Activated naive CD8-positive, alpha-beta T cell treated with anti-CD3 and anti-CD28 coated beads for 36 hours (primary cell): ENCODE measurements at regions not wholly inside any gene's neighbourhood (a gene's known extent, or its start where the extent isn't known, plus 50 kb on each side); places are given as distances from the start of the nearest gene placed in this dataset.

ENCODE experiments used
- DNase-seq: peaks from one replicate; pipeline ENCODE4 v3.0.0; 2021
- H3K27ac Mint-ChIP-seq: one replicate; pipeline ENCODE4 v1.8.0; 2022; ENCODE audit warnings: mild to moderate bottlenecking, moderate library complexity, mixed read lengths
- H3K27me3 Mint-ChIP-seq: one replicate; pipeline ENCODE4 v1.8.0; 2022; ENCODE audit warnings: mild to moderate bottlenecking, mixed read lengths
- H3K36me3 Mint-ChIP-seq: one replicate; pipeline ENCODE4 v1.8.0; 2021; ENCODE audit warnings: mild to moderate bottlenecking, mixed read lengths
- H3K4me1 Mint-ChIP-seq: one replicate; pipeline ENCODE4 v1.8.0; 2021; ENCODE audit warnings: mixed read lengths
- H3K4me3 Mint-ChIP-seq: one replicate; pipeline ENCODE4 v1.8.0; 2022; ENCODE audit warnings: mild to moderate bottlenecking, moderate library complexity, mixed read lengths
- H3K9me3 Mint-ChIP-seq: one replicate; pipeline ENCODE4 v1.8.0; 2022; ENCODE audit warnings: mixed read lengths

GRCh38 chr16:62157544-62157943, 121.3 kb upstream of the CDH8 start:
- H3K4me1 Mint-ChIP-seq: no peaks in the 10 kb centered on the region
- no peaks in the 10 kb centered on the region for H3K27me3 Mint-ChIP-seq
- H3K4me3 Mint-ChIP-seq: no peak overlapping the region

DNA sequence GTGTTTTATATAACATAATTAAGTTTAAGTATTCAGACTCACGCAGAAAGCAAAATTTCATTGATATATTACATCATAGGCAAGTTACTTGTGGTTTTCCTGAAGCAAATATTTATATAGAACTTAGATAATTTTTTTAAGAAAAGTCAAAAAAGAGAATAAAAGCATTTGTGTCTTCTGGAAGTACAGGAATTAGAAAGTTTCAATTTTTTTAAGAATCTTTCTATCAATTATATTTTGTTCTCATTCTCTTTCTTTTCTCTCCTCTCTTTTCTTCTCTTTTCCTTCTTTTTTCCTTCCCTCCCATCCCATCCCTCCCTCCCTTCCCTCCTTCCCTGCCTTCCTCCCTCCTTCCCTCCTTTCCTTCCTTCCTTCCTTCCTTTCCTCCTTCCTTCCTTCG, 120.7 kb upstream of the CDH8 start:
- no peak for DNase-seq
- Mint-ChIP-seq H3K27ac (no peak overlapping the region), H3K36me3 (no peaks in the 10 kb centered on the region), H3K9me3 (peaks cover 4% of the 10 kb centered on the region), H3K4me3 (no peak overlapping the region), H3K4me1 (no peaks in the 10 kb centered on the region), H3K27me3 (no peaks in the 10 kb centered on the region)

More at GRCh38 chr16:62157544-62157943, 121.3 kb upstream of the CDH8 start:
- no peaks in the 10 kb centered on the region for H3K36me3 Mint-ChIP-seq
- H3K9me3 Mint-ChIP-seq: peaks cover 6% of the 10 kb centered on the region
- H3K27ac Mint-ChIP-seq: no peak overlapping the region
- DNase-seq: no peak

GRCh38 chr16:62149631-62150030, 113.4 kb upstream of the CDH8 start:
- H3K36me3 Mint-ChIP-seq: no peaks in the 10 kb centered on the region
- H3K4me1 Mint-ChIP-seq: no peaks in the 10 kb centered on the region
- no peak overlapping the region for H3K27ac Mint-ChIP-seq
- no peak overlapping the region for H3K4me3 Mint-ChIP-seq
- H3K27me3 Mint-ChIP-seq: no peaks in the 10 kb centered on the region
- peaks cover 11% of the 10 kb centered on the region for H3K9me3 Mint-ChIP-seq
- no peak for DNase-seq

- Mint-ChIP-seq H3K4me3 (no peak overlapping the region), H3K4me1 (no peaks in the 10 kb centered on the region), H3K9me3 (peaks cover 13% of the 10 kb centered on the region), H3K36me3 (no peaks in the 10 kb centered on the region), H3K27me3 (no peaks in the 10 kb centered on the region), H3K27ac (no peak overlapping the region)
- no peak for DNase-seq
These were observed 101.8 kb upstream of the CDH8 start for GRCh38 chr16:62137996-62138395.

- no peaks in the 10 kb centered on the region for H3K27me3 Mint-ChIP-seq
- H3K36me3 Mint-ChIP-seq: no peaks in the 10 kb centered on the region
- no peak overlapping the region for H3K27ac Mint-ChIP-seq
- no peak overlapping the region for H3K4me3 Mint-ChIP-seq
- DNase-seq: no peak
- no peaks in the 10 kb centered on the region for H3K4me1 Mint-ChIP-seq
- H3K9me3 Mint-ChIP-seq: peaks cover 17% of the 10 kb centered on the region
These were observed 99.7 kb upstream of the CDH8 start for GRCh38 chr16:62135911-62136310.

- no peak overlapping the region for H3K27ac Mint-ChIP-seq
- no peak overlapping the region for H3K4me3 Mint-ChIP-seq
- peaks cover 17% of the 10 kb centered on the region for H3K9me3 Mint-ChIP-seq
- H3K36me3 Mint-ChIP-seq: no peaks in the 10 kb centered on the region
- DNase-seq: no peak
- no peaks in the 10 kb centered on the region for H3K27me3 Mint-ChIP-seq
- H3K4me1 Mint-ChIP-seq: no peaks in the 10 kb centered on the region
These were observed 99.2 kb upstream of the CDH8 start for GRCh38 chr16:62135446-62135845.

DNA sequence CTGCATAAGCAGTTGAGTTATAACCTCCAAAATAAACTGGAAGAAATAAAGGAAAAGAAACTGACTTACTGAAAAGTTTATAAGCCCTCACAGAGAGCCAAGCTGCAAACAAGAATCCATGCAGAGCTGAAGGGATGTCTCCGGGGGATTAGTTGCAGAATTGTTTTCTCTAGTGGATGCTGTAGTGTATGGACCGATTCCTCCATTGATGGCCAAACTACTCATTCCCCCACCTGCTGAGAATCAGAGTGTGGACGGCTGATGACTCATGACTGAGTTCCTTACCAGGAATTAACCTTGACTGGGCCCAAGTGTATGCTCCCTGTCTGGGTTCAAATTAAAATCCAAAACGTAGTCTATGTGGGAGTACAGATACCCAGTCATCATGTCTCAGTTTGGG, 93.9 kb upstream of the CDH8 start:
- Mint-ChIP-seq H3K36me3 (no peaks in the 10 kb centered on the region), H3K9me3 (peaks cover 13% of the 10 kb centered on the region), H3K27ac (no peak overlapping the region), H3K27me3 (no peaks in the 10 kb centered on the region), H3K4me1 (no peaks in the 10 kb centered on the region), H3K4me3 (no peak overlapping the region)
- DNase-seq: no peak

DNA sequence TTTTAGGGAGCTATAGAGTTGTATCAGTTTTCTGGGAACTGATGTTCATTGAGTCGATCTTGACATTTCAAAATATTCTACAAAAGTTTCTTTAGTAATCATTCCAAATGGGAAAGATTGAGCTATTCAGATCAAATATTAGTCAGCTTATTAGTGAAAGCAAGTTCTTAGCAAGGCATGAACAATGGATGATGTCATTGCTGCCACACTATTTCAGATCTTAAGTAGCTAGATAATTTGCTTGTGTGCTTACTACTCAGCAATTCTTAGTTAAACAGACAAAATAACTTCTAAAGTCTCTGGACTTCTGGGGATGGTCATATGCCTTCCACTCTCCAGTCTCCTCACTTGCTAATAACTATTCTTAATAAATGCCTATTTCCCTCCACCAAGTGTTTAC, 69.0 kb upstream of the CDH8 start:
- no peak for DNase-seq
- Mint-ChIP-seq H3K4me3 (no peak overlapping the region), H3K27ac (no peak overlapping the region)

GRCh38 chr16:62102588-62102987, 66.3 kb upstream of the CDH8 start:
- Mint-ChIP-seq H3K27ac (no peak overlapping the region), H3K27me3 (no peaks in the 10 kb centered on the region), H3K36me3 (no peaks in the 10 kb centered on the region), H3K4me3 (no peak overlapping the region), H3K9me3 (peaks cover 1% of the 10 kb centered on the region), H3K4me1 (no peaks in the 10 kb centered on the region)
- no peak for DNase-seq

More for the DNA sequence above, 69.0 kb upstream of the CDH8 start:
- Mint-ChIP-seq H3K9me3 (peaks cover 1% of the 10 kb centered on the region), H3K36me3 (no peaks in the 10 kb centered on the region), H3K27me3 (no peaks in the 10 kb centered on the region), H3K4me1 (no peaks in the 10 kb centered on the region)

DNA sequence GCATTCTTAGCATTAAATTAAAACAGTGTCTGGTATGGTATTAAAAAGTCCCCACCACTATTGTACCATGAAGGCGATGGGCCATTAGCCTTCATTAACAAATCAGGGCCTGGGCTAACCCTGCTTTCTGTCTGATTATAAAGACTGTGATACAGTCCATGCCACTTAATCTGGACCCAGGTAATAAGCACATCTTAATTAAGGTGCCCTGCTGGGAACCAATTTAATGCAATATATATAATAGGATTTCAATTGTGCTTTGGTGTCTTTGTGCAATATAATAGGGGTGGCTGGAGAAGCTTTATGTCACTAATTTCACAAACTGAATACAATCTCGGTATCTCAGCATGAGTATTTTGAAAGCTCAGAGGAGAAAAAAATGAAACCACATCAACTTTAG, 64.4 kb upstream of the CDH8 start:
- no peaks in the 10 kb centered on the region for H3K36me3 Mint-ChIP-seq
- H3K4me1 Mint-ChIP-seq: no peaks in the 10 kb centered on the region
- H3K27ac Mint-ChIP-seq: no peak overlapping the region
- no peaks in the 10 kb centered on the region for H3K27me3 Mint-ChIP-seq
- no peak for DNase-seq
- H3K9me3 Mint-ChIP-seq: peaks cover 3% of the 10 kb centered on the region
- no peak overlapping the region for H3K4me3 Mint-ChIP-seq

DNA sequence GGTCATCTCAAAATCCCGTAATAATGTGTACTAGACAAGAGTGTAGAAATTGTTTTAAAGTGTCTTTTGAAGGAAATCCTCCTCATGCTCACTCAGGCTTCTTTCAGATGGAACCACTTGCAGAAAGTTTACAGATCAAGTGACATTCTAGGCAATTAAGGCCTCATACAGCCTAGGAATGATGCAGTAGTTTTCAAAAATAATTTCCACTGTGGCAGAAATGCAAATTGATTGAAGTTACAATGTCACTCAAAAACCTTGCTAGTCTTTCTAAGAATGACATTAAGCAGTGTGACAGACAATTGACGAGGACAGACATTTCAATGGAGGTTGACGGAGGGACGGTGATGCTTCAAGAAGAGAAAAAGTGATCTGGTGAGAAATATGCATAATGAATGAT, 53.5 kb upstream of the CDH8 start:
- DNase-seq: no peak
- no peak overlapping the region for H3K4me3 Mint-ChIP-seq
- H3K36me3 Mint-ChIP-seq: no peaks in the 10 kb centered on the region
- H3K27me3 Mint-ChIP-seq: no peaks in the 10 kb centered on the region
- no peaks in the 10 kb centered on the region for H3K4me1 Mint-ChIP-seq
- H3K27ac Mint-ChIP-seq: no peak overlapping the region
- H3K9me3 Mint-ChIP-seq: peaks cover 1% of the 10 kb centered on the region

DNA sequence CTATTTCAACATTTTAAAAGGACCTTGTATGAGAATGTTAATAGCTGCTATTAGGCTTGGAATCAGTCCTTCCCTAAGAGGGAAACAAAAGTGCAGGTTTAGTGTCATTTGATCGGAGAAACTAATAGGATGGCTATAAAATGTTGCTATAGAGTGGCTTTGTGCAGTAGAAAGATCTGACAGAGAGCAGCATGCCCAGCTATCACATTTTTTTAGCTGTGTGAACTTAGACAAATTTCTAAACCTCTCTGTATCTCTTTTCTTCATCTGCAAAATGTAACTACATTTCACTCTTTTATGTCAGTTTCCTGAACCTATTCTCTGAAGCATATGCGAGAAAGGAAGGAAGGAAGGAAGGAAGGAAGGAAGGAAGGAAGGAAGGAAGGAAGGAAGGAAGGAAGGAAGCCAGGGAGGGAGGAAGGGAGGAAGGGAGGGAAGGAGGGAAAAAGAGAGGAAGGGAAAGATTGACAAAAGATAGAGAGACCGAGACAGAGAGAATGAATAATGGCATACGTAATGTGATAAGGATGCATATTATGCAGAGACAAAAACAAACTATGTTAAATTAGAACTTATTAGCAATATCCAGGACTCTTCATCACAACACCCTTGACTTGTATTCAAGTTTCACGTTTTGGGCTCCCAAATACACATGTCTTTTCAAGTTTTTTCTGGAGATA, 52.6 kb upstream of the CDH8 start:
- Mint-ChIP-seq H3K27ac (no peak overlapping the region), H3K36me3 (no peaks in the 10 kb centered on the region), H3K27me3 (no peaks in the 10 kb centered on the region), H3K4me3 (no peak overlapping the region), H3K9me3 (peaks cover 1% of the 10 kb centered on the region), H3K4me1 (no peaks in the 10 kb centered on the region)
- DNase-seq: no peak
